GM12878 (cell line): ENCODE measurements at regions not wholly inside any gene's neighbourhood (a gene's known extent, or its start where the extent isn't known, plus 50 kb on each side); places are given as distances from the start of the nearest gene placed in this dataset.

Experiments used
- ATAC-seq: fragments of 200-7000 bp; cut with Tn5 transposase; 3 replicates; pipeline ENCODE4 v1.9.1; 2020; ENCODE audit warnings: mild to moderate bottlenecking, moderate library complexity
- BruUV-seq: library from RNA; stranded (reverse); fragments of 400-500 nt; replicated peaks from 2 replicates; lab custom pipeline; 2021; lab: Mats Ljungman, UMichigan
- CTCF ChIA-PET: fragments of 300-600 bp; sonication (Branson Sonifier 250); formaldehyde crosslinking; extraction: SDS; loops from one replicate; lab custom pipeline; 2021; ENCODE audit warnings: inconsistent platforms; lab: Yijun Ruan, JAX
- POLR2A ChIA-PET: fragments of 350-600 bp; formaldehyde crosslinking; extraction: SDS; loops from one replicate; lab custom pipeline; 2021; ENCODE audit warnings: inconsistent platforms; lab: Charles Lee
- RAD21 ChIA-PET: fragments of 300-600 bp; sonication (Branson Sonifier 250); formaldehyde crosslinking; loops from one replicate; lab custom pipeline; 2023; ENCODE audit warnings: antibody characterized with exemption; ENCODE audit not compliant: unreplicated experiment; lab: Charles Lee
- SMC1A ChIA-PET: fragments of 300-600 bp; sonication (Branson Sonifier 250); formaldehyde crosslinking; loops from one replicate; lab custom pipeline; 2023; ENCODE audit not compliant: unreplicated experiment, uncharacterized antibody; lab: Charles Lee
- DNase-seq: peaks from one replicate; pipeline ENCODE4 v3.0.0-alpha.2; 2011; ENCODE audit warnings: low read depth, low spot score
- FAIRE-seq: peaks from 3 replicates; lab custom pipeline; 2011; peaks lifted over from hg19 to GRCh38; lab: Jason Lieb, UNC
- H2AFZ ChIP-seq: 2 replicates; pipeline ENCODE4 v1.6.0; 2011; ENCODE audit warnings: low read depth, low read length, control low read depth; ENCODE audit not compliant: control insufficient read depth
- H3K27ac ChIP-seq: 2 replicates; pipeline ENCODE4 v1.5.1; 2011; ENCODE audit warnings: control low read depth; ENCODE audit not compliant: control insufficient read depth, insufficient read depth
- H3K27me3 ChIP-seq, 2 experiments: replicated peaks in 1 of 2; 2 replicates each; pipeline versions ENCODE4 v1.6.0 to v1.6.1; 2011; ENCODE audit warnings: low read length in 1 of 2; ENCODE audit not compliant: control insufficient read depth in 2 of 2, insufficient read depth in 2 of 2
- H3K36me3 ChIP-seq, 2 experiments: 2 replicates each; pipeline ENCODE4 v1.5.1; 2011; ENCODE audit warnings: low read length in 1 of 2; ENCODE audit not compliant: control insufficient read depth in 2 of 2, insufficient read depth in 2 of 2
- H3K4me1 ChIP-seq: 2 replicates; pipeline ENCODE4 v1.6.1; 2011; ENCODE audit warnings: mild to moderate bottlenecking, low read length, moderate library complexity, mixed read lengths; ENCODE audit not compliant: control insufficient read depth, insufficient read depth
- H3K4me2 ChIP-seq: 2 replicates; pipeline ENCODE4 v1.6.0; 2011; ENCODE audit warnings: control low read depth; ENCODE audit not compliant: control insufficient read depth, insufficient read depth
- H3K4me3 ChIP-seq: fragments of 200-600 bp; sonication (generic); 2 replicates; pipeline ENCODE4 v1.5.1; 2016
- H3K79me2 ChIP-seq: 2 replicates; pipeline ENCODE4 v1.6.0; 2011; ENCODE audit warnings: low read length; ENCODE audit not compliant: control insufficient read depth, insufficient read depth
- H3K9ac ChIP-seq: 2 replicates; pipeline ENCODE4 v1.8.0; 2011; ENCODE audit warnings: low read length, control low read depth, mixed read lengths; ENCODE audit not compliant: control insufficient read depth, insufficient read depth
- H3K9me3 ChIP-seq: replicated peaks from 3 replicates; pipeline ENCODE4 v1.5.1; 2011; ENCODE audit warnings: mild to moderate bottlenecking, low read length; ENCODE audit not compliant: control insufficient read depth, insufficient read depth
- H4K20me1 ChIP-seq: 2 replicates; pipeline ENCODE4 v1.6.0; 2011; ENCODE audit not compliant: control insufficient read depth, insufficient read depth
- BCLAF1 ChIP-seq: fragments of 450-650 bp; IDR thresholded peaks from 2 replicates; pipeline ENCODE4 v1.6.1; 2017; ENCODE audit warnings: antibody characterized with exemption, mild to moderate bottlenecking, moderate library complexity
- CUX1 ChIP-seq: IDR thresholded peaks from 2 replicates; pipeline ENCODE4 v1.6.1; 2012; ENCODE audit warnings: improper control_type of control experiment, low read depth, low read length; ENCODE audit not compliant: insufficient replicate concordance
- DPF2 ChIP-seq: fragments of 450-650 bp; IDR thresholded peaks from 2 replicates; pipeline ENCODE4 v1.6.1; 2017; ENCODE audit warnings: mild to moderate bottlenecking
- HCFC1 ChIP-seq: fragments of 150-350 bp; IDR thresholded peaks from 2 replicates; pipeline ENCODE4 v1.6.1; 2014; ENCODE audit warnings: low read length
- KLF5 ChIP-seq: fragments of 450-650 bp; IDR thresholded peaks from 2 replicates; pipeline ENCODE4 v1.6.1; 2014; ENCODE audit warnings: mild to moderate bottlenecking; ENCODE audit not compliant: partially characterized antibody
- PML ChIP-seq: IDR thresholded peaks from 2 replicates; pipeline ENCODE4 v1.6.1; 2012; ENCODE audit warnings: low read length, inconsistent platforms
- ZNF217 ChIP-seq: fragments of 450-650 bp; IDR thresholded peaks from 2 replicates; pipeline ENCODE4 v1.6.1; 2017; ENCODE audit warnings: antibody characterized with exemption, mild to moderate bottlenecking
- WGBS: methylation state at CpG from one replicate; pipeline ENCODE4 v1.1.6; 2016; ENCODE audit warnings: low lambda C conversion rate; ENCODE audit not compliant: insufficient replicate concordance, insufficient coverage; ENCODE audit errors: missing lambda C conversion rate; 5-methylcytosine and 5-hydroxymethylcytosine counted together
- in situ Hi-C: fragments of 300-500 bp; cut with MboI; formaldehyde crosslinking; loops from 9 replicates; pipeline ENCODE4 v1.14.3; 2018; ENCODE audit warnings: mixed read lengths
- intact Hi-C: fragments of 100-400 bp; cut with micrococcal nuclease; formaldehyde crosslinking; loops from one replicate; pipeline ENCODE4 v1.14.2; 2022; ENCODE audit not compliant: unreplicated experiment

GRCh38 chr10:109665321-109665720, 258.0 kb downstream of the XPNPEP1 start:
- TF ChIP-seq BCLAF1 (no peak), ZNF217 (no peak), PML (no peak), KLF5 (no peak), HCFC1 (no peak), CUX1 (no peak), DPF2 (no peak)
- TF ChIP-seq, all 136 proteins: peak for 0
- H3K4me1 ChIP-seq: no peaks in the 10 kb centered on the region
- no TSS peak for BruUV-seq
- SMC1A ChIA-PET: interaction anchor here (0.9 kb wide), 1 partner anchor 26 kb away, joined by 3 read pairs; no protein-coding TSS in a partner anchor
- ATAC-seq (no peak), DNase-seq (no peak), FAIRE-seq (no peak)
- no peaks in the 10 kb centered on the region for H4K20me1 ChIP-seq
- no peak overlapping the region for H3K9ac ChIP-seq
- H3K9me3 ChIP-seq: no peaks in the 10 kb centered on the region
- in situ Hi-C loops: no loop called here
- no peak overlapping the region for H2AFZ ChIP-seq
- intact Hi-C loops: no loop called here
- POLR2A ChIA-PET: no interaction called here
- no peaks in the 10 kb centered on the region for H3K27me3 ChIP-seq
- CTCF ChIA-PET: no interaction called here
- no peaks in the 10 kb centered on the region for H3K79me2 ChIP-seq
- WGBS: 0% methylated on average over 2 of the region's 2 CpGs
- H3K27ac ChIP-seq: no peak overlapping the region
- H3K4me2 ChIP-seq: no peak overlapping the region
- no peak overlapping the region for H3K4me3 ChIP-seq
- H3K36me3 ChIP-seq: no peaks in the 10 kb centered on the region
- RAD21 ChIA-PET: no interaction called here
